Astrocyte (in vitro differentiated cells and primary cell): ENCODE measurements at regions not wholly inside any gene's neighbourhood (a gene's known extent, or its start where the extent isn't known, plus 50 kb on each side); places are given as distances from the start of the nearest gene placed in this dataset.

Experiments
- DNase-seq: peaks from one replicate; pipeline ENCODE4 v3.0.0-alpha.2; 2010; ENCODE audit warnings: low read depth
- FAIRE-seq: peaks from 2 replicates; lab custom pipeline; 2011; peaks lifted over from hg19 to GRCh38; lab: Jason Lieb, UNC
- H2AFZ ChIP-seq: 2 replicates; pipeline ENCODE4 v1.6.0; 2012; ENCODE audit warnings: low read depth, low read length, inconsistent platforms
- H3K27ac ChIP-seq: 2 replicates; pipeline ENCODE4 v1.5.1; 2011; ENCODE audit warnings: low read depth, low read length, inconsistent platforms
- H3K27me3 ChIP-seq: 2 replicates; pipeline ENCODE4 v1.6.0; 2011; ENCODE audit warnings: low read length, inconsistent platforms; ENCODE audit not compliant: insufficient read depth
- H3K36me3 ChIP-seq: 2 replicates; pipeline ENCODE4 v1.5.1; 2011; ENCODE audit warnings: low read length, inconsistent platforms; ENCODE audit not compliant: insufficient read depth
- H3K4me1 ChIP-seq: 2 replicates; pipeline ENCODE4 v1.5.1; 2011; ENCODE audit warnings: low read length, inconsistent platforms; ENCODE audit not compliant: insufficient read depth
- H3K4me2 ChIP-seq: 2 replicates; pipeline ENCODE4 v1.6.0; 2012; ENCODE audit warnings: low read length, inconsistent platforms
- H3K4me3 ChIP-seq: 2 replicates; pipeline ENCODE4 v1.5.1; 2011; ENCODE audit warnings: low read depth, mild to moderate bottlenecking, low read length, inconsistent platforms; ENCODE audit not compliant: insufficient read depth
- H3K79me2 ChIP-seq: 2 replicates; pipeline ENCODE4 v1.6.0; 2012; ENCODE audit warnings: mild to moderate bottlenecking, low read length, inconsistent platforms; ENCODE audit not compliant: insufficient read depth
- H3K9ac ChIP-seq: 2 replicates; pipeline ENCODE4 v1.6.0; 2012; ENCODE audit warnings: mild to moderate bottlenecking, low read length, inconsistent platforms
- H3K9me3 ChIP-seq: 2 replicates; pipeline ENCODE4 v1.5.1; 2012; ENCODE audit warnings: low read depth, mild to moderate bottlenecking, low read length, inconsistent platforms; ENCODE audit not compliant: insufficient read depth
- H4K20me1 ChIP-seq: 2 replicates; pipeline ENCODE4 v1.6.0; 2012; ENCODE audit warnings: low read length, inconsistent platforms; ENCODE audit not compliant: insufficient read depth
- H3K27ac Mint-ChIP-seq: one replicate; pipeline ENCODE4 v1.8.0; 2021; ENCODE audit warnings: mild to moderate bottlenecking, mixed read lengths; ENCODE audit not compliant: unreplicated experiment
- H3K27me3 Mint-ChIP-seq: one replicate; pipeline ENCODE4 v1.8.0; 2021; ENCODE audit warnings: low read depth, mixed read lengths; ENCODE audit not compliant: unreplicated experiment
- H3K36me3 Mint-ChIP-seq: one replicate; pipeline ENCODE4 v1.8.0; 2021; ENCODE audit warnings: low read depth, mixed read lengths; ENCODE audit not compliant: unreplicated experiment
- H3K4me1 Mint-ChIP-seq: one replicate; pipeline ENCODE4 v1.8.0; 2021; ENCODE audit warnings: low read depth, mixed read lengths; ENCODE audit not compliant: unreplicated experiment
- H3K4me3 Mint-ChIP-seq: one replicate; pipeline ENCODE4 v1.8.0; 2021; ENCODE audit warnings: mild to moderate bottlenecking, moderate library complexity, mixed read lengths; ENCODE audit not compliant: unreplicated experiment
- H3K9me3 Mint-ChIP-seq: one replicate; pipeline ENCODE4 v1.8.0; 2021; ENCODE audit warnings: mild to moderate bottlenecking, mixed read lengths; ENCODE audit not compliant: unreplicated experiment
- CTCF ChIP-seq: IDR thresholded peaks from 2 replicates; pipeline ENCODE4 v1.5.1; 2011; ENCODE audit warnings: low read depth, mild to moderate bottlenecking, inconsistent platforms, low read length, moderate library complexity; ENCODE audit not compliant: insufficient read depth
- EZH2 ChIP-seq: IDR thresholded peaks from 2 replicates; pipeline ENCODE4 v1.6.1; 2012; ENCODE audit warnings: mild to moderate bottlenecking, low read length, inconsistent platforms; ENCODE audit not compliant: insufficient read depth

GRCh38 chr2:83956991-83957390 is 502.1 kb downstream of the SUCLG1 start:
- no peak for DNase-seq
- H3K36me3 ChIP-seq, result no peaks in the 10 kb centered on the region
- Mint-ChIP-seq H3K4me1 (peaks cover 5% of the 10 kb centered on the region), H3K27ac (no peak overlapping the region), H3K9me3 (no peaks in the 10 kb centered on the region), H3K4me3 (no peak overlapping the region), H3K36me3 (no peaks in the 10 kb centered on the region), H3K27me3 (no peaks in the 10 kb centered on the region)
- H3K4me3 ChIP-seq, result no peak overlapping the region
- no peaks in the 10 kb centered on the region for H3K27me3 ChIP-seq
- H2AFZ ChIP-seq, result no peak overlapping the region
- no peak for FAIRE-seq
- H3K79me2 ChIP-seq, result no peaks in the 10 kb centered on the region
- no peaks in the 10 kb centered on the region for H3K4me1 ChIP-seq
- H4K20me1 ChIP-seq, result no peaks in the 10 kb centered on the region
- no peak overlapping the region for H3K4me2 ChIP-seq
- H3K9ac ChIP-seq, result no peak overlapping the region
- no peaks in the 10 kb centered on the region for H3K9me3 ChIP-seq
- TF ChIP-seq CTCF (no peak), EZH2 (no peak)
- no peak overlapping the region for H3K27ac ChIP-seq

GRCh38 chr2:83953697-83954096 is 505.4 kb downstream of the SUCLG1 start:
- H3K4me2 ChIP-seq, result no peak overlapping the region
- no peak overlapping the region for H3K9ac ChIP-seq
- H3K4me3 Mint-ChIP-seq, result no peak overlapping the region
- no peaks in the 10 kb centered on the region for H3K27me3 ChIP-seq
- H3K4me1 ChIP-seq, result no peaks in the 10 kb centered on the region
- DNase-seq (no peak), FAIRE-seq (no peak)
- no peak overlapping the region for H2AFZ ChIP-seq
- H3K4me1 Mint-ChIP-seq, result peaks cover 3% of the 10 kb centered on the region
- no peaks in the 10 kb centered on the region for H3K36me3 Mint-ChIP-seq
- no peaks in the 10 kb centered on the region for H3K27me3 Mint-ChIP-seq
- H3K4me3 ChIP-seq, result no peak overlapping the region
- H3K9me3 ChIP-seq, result no peaks in the 10 kb centered on the region
- H3K9me3 Mint-ChIP-seq, result no peaks in the 10 kb centered on the region
- H3K27ac Mint-ChIP-seq, result no peak overlapping the region
- no peaks in the 10 kb centered on the region for H3K79me2 ChIP-seq
- no peaks in the 10 kb centered on the region for H4K20me1 ChIP-seq
- H3K27ac ChIP-seq, result no peak overlapping the region
- H3K36me3 ChIP-seq, result no peaks in the 10 kb centered on the region
- TF ChIP-seq EZH2, result no peak
- no peak for TF ChIP-seq CTCF

GRCh38 chr2:83951378-83951947 is 507.6 kb downstream of the SUCLG1 start:
- H3K4me2 ChIP-seq, result no peak overlapping the region
- Mint-ChIP-seq H3K4me3 (no peak overlapping the region), H3K27me3 (no peaks in the 10 kb centered on the region), H3K4me1 (peaks cover 3% of the 10 kb centered on the region), H3K9me3 (no peaks in the 10 kb centered on the region), H3K36me3 (no peaks in the 10 kb centered on the region), H3K27ac (no peak overlapping the region)
- H2AFZ ChIP-seq, result no peak overlapping the region
- H3K4me3 ChIP-seq, result no peak overlapping the region
- FAIRE-seq (no peak), DNase-seq (no peak)
- no peaks in the 10 kb centered on the region for H3K36me3 ChIP-seq
- TF ChIP-seq EZH2 (no peak), CTCF (no peak)
- no peaks in the 10 kb centered on the region for H4K20me1 ChIP-seq
- no peak overlapping the region for H3K9ac ChIP-seq
- no peaks in the 10 kb centered on the region for H3K79me2 ChIP-seq
- H3K27me3 ChIP-seq, result no peaks in the 10 kb centered on the region
- no peaks in the 10 kb centered on the region for H3K4me1 ChIP-seq
- no peaks in the 10 kb centered on the region for H3K9me3 ChIP-seq
- no peak overlapping the region for H3K27ac ChIP-seq
